Stimulated activated CD4-positive, alpha-beta T cell treated with anti-CD3 and anti-CD28 coated beads, TNF-alpha, amount 100 ng/mL, for 1 hour (primary cell): ENCODE measurements at regions not wholly inside any gene's neighbourhood (a gene's known extent, or its start where the extent isn't known, plus 50 kb on each side); places are given as distances from the start of the nearest gene placed in this dataset.
"Not testable (repeated sequence)": the region's sequence is repeated elsewhere in the genome, so short reads cannot be mapped to it uniquely, and the experiment has no call there.

Source experiments
- DNase-seq, 3 donors: peaks; one replicate each; pipeline ENCODE4 v3.0.0-alpha.2; 2020; ENCODE audit warnings: low read depth in 3 of 3, low spot score in 1 of 3

DNA sequence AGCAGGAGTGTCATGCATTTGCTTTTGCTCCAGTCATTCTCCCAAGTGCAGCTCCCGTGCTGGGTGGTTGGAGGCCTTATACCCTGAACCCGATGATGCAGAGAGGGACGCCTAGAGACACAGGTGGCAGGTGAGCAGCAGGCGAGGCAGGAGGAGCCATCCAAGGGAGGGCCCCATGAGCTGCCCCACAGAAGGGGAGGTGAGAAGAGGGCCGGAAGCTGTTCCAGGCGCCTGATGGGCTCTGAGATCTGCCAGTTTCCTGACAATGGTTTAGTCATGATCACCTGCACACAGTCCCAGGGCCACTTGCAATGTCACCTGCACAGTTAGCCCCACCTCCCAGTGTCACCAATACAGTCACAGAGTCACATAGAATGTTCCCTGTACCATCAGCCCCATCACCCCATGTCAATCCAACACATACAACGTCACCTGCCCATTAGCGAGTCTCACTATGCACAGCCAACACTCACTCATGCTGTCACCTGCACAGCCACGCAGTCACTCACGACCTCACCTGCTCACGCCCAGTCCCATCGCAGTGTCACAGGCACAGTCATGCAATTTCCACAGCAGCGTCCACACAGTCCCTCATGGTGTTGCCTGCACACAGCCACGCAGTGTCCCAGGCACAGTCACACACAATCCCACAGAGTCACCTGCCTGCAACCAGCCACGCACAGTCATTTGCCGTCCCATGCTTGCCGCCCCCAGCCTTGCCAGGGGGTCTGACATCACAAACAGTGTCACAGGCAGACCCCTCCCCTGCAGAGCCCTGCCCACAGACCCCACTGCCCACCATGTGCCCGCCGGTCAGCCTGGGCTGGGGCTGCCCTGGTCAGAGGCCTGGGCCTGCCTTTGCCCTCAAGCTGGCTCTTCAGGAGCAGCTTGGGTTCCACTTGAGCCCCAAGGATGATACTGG, 113.4 kb downstream of the LHX2 start:
- no peak for DNase-seq

- DNase-seq, result no peak
Measured at GRCh38 chr9:124125651-124125977, 114.0 kb downstream of the LHX2 start.

DNA sequence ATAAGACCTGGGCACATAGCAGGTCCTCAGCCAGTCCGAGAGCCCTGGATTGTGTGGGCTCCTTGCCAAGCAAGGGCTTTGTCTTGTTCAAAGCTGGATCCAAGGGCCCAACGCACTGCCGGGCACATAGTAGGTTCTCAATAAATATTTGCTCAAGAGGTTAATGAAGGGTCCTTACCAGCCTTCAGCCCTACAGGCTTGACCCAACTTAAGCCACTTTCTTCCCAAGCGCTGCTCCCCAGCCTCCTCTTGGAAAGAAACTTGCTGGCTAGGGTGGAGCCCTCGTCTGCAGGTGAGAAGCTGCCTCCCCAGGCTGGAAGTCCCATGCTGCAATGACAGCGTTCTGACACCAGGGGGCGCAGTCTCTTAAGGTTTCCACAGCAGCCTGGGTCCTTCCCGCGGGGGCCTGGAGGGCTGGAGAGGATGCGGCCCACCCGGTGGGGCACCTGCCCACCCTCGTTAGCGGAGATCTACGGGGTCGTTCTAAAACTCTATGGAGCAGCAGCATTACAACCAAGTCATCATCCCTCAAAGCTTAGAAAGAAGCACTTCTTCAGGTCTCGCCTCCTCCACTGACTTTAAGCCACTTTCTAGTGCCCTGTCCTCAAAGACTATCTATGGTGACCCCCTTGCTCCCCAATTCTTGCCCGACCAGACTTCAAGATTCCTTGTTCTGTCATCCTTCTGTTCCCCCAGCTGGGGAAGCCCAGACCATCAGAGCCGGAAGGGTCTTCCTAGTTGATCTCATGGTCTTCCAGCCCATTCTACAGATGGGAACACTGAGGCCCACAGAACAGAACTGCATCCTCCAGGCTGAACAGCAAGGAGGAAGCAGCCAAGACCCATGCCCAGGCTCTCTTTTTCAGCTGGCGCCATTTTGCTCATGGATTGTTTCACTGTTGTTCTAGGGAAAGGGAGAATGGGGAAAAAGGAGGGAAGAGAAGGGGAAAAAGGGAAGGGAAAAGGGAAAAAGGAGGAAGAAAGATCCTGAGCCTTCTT, 115.4 kb downstream of the LHX2 start:
- DNase-seq, result peak; percentile 41 to 76 (median 47)

DNA sequence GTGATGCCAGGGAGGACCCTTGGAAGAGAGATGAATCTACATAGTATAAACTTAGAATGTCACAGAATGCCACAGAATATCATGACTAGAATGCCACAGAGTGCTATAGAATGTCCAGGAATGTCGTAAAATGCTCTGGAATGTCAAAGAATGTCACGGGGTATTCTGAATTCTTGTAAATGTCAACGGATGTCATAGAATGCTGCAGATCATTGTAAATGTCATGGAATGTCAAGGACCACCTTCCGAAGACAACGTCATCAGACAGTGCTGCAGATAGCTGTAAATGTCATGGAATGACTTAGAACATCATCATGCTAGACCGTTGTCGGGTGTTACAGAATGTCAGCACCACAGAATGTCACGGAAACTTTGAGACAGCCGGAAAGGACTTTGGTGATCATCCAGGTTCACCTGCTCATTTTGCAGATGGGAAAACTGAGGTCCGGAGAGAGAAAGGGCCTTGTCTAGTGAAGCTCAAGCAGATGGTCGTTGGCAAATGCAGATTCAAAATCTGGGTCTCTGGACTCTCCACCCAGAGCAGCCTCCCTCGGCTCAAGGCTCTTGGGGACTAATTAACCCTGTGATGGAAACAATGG, 117.1 kb downstream of the LHX2 start:
- DNase-seq, result no peak

- DNase-seq, result no peak
Measured at GRCh38 chr9:124130277-124131075, 118.9 kb downstream of the LHX2 start.

DNA sequence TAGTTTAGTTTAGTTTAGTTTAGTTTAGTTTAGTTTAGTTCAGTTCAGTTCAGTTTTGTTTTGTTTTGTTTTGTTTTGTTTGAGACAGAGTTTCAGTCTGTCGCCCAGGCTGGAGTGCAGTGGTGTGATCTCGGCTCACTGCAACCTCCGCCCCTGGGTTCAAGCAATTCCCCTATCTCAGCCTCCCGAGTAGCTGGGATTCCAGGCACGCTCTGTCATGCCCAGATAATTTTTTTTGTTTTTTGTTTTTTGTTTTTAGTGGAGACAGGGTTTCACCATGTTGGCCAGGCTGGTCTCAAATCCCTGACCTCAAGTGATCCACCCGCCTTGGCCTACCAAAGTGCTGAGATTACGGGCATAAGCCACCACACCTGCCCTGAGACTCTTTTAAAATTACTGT, 120.0 kb downstream of the LHX2 start:
- DNase-seq, result not testable (repeated sequence)

- no peak for DNase-seq
Measured at GRCh38 chr9:124132671-124133147, 121.1 kb downstream of the LHX2 start.

GRCh38 chr9:124133727-124134126, 122.2 kb downstream of the LHX2 start:
- no peak for DNase-seq

- no peak for DNase-seq
Measured at GRCh38 chr9:124134526-124134925, 123.0 kb downstream of the LHX2 start.

DNA sequence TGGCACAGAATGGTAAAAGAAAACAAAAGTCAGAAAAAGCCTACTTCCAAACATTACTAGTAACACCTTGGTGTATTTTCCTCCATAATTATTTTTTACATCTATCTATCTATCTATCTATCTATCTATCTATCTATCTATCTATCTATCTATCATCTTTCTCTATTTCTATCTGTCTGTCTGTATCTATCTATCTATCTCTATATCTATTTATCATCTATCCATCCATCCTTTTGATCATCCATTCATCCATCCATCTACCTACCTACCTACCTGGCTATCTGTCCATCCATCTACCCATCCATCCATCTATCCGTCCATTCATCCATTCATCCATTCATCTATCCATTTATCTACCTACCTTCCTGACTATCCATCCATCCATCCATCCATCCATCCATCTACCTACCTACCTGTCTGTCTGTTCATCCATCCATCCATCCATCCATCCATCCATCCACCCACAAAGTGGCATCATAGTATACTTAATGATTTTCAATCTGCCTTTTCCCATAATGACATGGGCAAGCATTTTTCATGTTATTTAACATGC, 121.9 kb upstream of the NEK6 start:
- no peak for DNase-seq

GRCh38 chr9:124137009-124137943, 120.5 kb upstream of the NEK6 start:
- no peak for DNase-seq

- DNase-seq, result no peak
Measured at GRCh38 chr9:124137944-124138335, 119.8 kb upstream of the NEK6 start.

DNA sequence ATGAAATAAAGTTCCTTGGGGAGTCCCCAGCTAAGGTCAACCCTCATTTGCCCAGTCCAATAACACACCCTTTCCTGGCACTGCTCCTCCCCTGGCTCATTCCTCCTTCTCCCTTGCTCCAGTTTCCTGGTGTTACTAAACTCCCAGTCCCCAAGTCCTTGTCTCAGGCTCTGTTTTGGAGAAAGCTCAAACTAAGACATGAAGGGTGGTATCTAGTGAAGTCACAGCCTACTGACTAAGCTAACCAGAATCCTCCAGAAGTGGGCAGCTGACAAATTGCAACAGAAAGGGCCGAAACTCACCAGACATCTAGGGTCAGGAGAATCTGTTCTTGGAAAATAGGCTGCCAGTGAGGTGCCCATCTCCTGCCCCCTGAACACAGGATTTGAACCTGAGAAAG, 118.7 kb upstream of the NEK6 start:
- no peak for DNase-seq

DNA sequence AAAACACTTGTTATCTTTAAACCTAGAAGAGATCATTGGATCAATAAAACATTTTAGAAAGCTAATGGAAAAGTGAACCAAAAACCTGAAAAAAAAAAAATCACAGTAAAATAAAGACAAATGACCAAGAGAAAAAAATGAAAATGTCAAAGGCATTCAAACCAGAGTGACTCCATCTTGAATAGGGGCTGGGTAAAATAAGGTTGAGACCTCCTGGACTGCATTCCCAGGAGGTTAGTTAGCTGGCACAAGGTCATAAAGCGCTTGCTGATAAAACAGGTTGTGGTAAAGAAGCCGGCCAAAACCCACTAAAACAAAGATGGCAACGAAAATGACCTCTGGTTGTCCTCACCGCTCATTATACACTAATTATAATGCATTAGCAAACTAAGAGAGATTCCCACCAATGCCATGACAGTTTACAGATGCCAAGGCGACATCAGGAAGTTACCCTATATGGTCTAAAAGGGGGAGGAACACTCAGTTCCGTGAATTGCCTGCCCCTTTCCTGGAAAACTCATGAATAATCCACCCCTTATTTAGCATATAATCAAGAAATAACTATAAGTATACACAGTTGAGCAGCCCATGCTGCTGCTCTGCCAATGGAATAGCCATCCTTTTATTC, 116.7 kb upstream of the NEK6 start:
- DNase-seq, result no peak

GRCh38 chr9:124144561-124145123, 113.1 kb upstream of the NEK6 start:
- DNase-seq, result not testable (repeated sequence)

DNA sequence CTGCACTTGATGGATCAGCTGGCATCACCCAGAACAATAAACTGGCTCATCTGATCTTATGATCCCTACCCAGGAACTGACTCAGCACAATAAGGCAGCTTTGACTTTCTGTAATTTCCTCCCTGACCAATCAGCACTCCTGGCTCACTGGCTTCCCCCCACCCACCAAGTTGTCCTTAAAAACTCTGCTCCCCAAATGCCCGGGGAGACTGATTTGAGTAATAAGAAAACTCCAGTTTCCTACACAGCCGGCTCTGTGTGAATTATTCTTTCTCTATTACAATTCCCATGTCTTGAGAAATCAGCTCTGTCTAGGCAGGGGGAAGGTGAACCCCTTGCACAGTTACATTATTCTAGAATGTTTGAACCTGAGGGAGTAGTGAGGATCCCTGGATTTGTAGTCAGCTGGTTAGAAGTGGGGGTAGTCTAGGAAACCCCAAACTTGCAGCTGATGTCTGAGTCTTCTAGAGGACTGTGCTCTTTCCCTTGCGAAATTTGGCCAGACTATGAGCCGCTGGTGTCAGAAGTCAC, 111.7 kb upstream of the NEK6 start:
- DNase-seq, result no peak

- DNase-seq, result no peak
Measured at GRCh38 chr9:124149992-124150391, 107.8 kb upstream of the NEK6 start.

DNA sequence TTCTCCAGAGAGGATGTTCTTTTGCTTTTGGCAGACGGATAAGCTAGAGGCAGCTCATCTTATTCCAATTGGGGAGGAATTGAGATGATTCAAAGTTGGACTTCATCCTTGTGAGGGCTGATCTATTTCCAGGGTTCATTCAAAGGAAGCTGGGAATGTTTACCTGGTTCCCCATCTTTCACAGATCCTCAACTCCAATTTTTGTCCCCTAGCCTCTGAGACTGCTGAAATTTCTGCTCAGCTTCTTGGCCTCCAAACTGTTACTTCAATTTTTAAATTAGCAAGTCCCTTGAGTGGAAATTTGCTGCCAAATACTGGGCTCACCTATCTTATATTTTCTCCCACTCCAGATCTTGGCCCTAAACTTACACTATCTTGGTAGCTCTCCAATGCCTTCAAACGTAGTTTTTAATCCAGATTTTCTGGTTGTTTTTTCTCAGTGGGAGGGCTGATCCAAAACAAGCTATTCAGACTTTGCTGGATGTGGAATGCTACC, 93.9 kb upstream of the NEK6 start:
- no peak for DNase-seq
